ENCODE measurements at regions not wholly inside any gene's neighbourhood (a gene's known extent, or its start where the extent isn't known, plus 50 kb on each side); places are given as distances from the start of the nearest gene placed in this dataset.

- no peaks in the 10 kb centered on the region for H4K20me1 ChIP-seq (ENCODE audit: control insufficient read depth, extremely low read depth, insufficient read depth, low read length)
- no peak overlapping the region for H3K4me2 ChIP-seq (ENCODE audit: extremely low read depth, insufficient read depth, low read length)
- no peak for TF ChIP-seq CTCF (conservative IDR thresholded peaks at IDR 0.05 in 1 of 2, IDR thresholded peaks at IDR 0.05 in 1 of 2; ENCODE audit: low read depth in 1 of 2, low read length in 2 of 2)
- TF ChIP-seq EZH2 (IDR thresholded peaks at IDR 0.05; ENCODE audit: low read length, missing control alignments) = no peak
- no peak overlapping the region for H3K4me3 ChIP-seq (replicated peaks in 1 of 4; ENCODE audit: control extremely low read depth in 1 of 4, insufficient read depth in 1 of 4, low read depth in 3 of 4, low read length in 4 of 4)
- no peaks in the 10 kb centered on the region for H3K79me2 ChIP-seq (ENCODE audit: control insufficient read depth, insufficient read depth, low read length)
- no peaks in the 10 kb centered on the region for H3K27me3 ChIP-seq (ENCODE audit: control insufficient read depth, insufficient read depth, low read length)
- H2AFZ ChIP-seq (ENCODE audit: low read length) = no peak overlapping the region
- H3K9me3 ChIP-seq (ENCODE audit: control insufficient read depth, insufficient read depth, low read depth, low read length) = no peaks in the 10 kb centered on the region
- no peaks in the 10 kb centered on the region for H3K4me1 ChIP-seq (ENCODE audit: control insufficient read depth, extremely low read depth, insufficient read depth, low read length)
- H3K36me3 ChIP-seq (ENCODE audit: control insufficient read depth, insufficient read depth, low read length) = no peaks in the 10 kb centered on the region
- no peak overlapping the region for H3K9ac ChIP-seq (ENCODE audit: insufficient read depth, low read length)
- DNase-seq (ENCODE audit: low read depth in 2 of 2) = no peak
- no peak overlapping the region for H3K27ac ChIP-seq (ENCODE audit: insufficient read depth, low read length)
Measured at GRCh38 chr2:128782411-128783192, 463.9 kb upstream of the HS6ST1 start.

- H3K4me3 ChIP-seq (replicated peaks in 1 of 4; ENCODE audit: control extremely low read depth in 1 of 4, insufficient read depth in 1 of 4, low read depth in 3 of 4, low read length in 4 of 4) = no peak overlapping the region
- H3K27me3 ChIP-seq (ENCODE audit: control insufficient read depth, insufficient read depth, low read length) = no peaks in the 10 kb centered on the region
- H3K9ac ChIP-seq (ENCODE audit: insufficient read depth, low read length) = no peak overlapping the region
- no peak for TF ChIP-seq CTCF (conservative IDR thresholded peaks at IDR 0.05 in 1 of 2, IDR thresholded peaks at IDR 0.05 in 1 of 2; ENCODE audit: low read depth in 1 of 2, low read length in 2 of 2)
- TF ChIP-seq EZH2 (IDR thresholded peaks at IDR 0.05; ENCODE audit: low read length, missing control alignments) = no peak
- no peak overlapping the region for H3K4me2 ChIP-seq (ENCODE audit: extremely low read depth, insufficient read depth, low read length)
- no peaks in the 10 kb centered on the region for H4K20me1 ChIP-seq (ENCODE audit: control insufficient read depth, extremely low read depth, insufficient read depth, low read length)
- H2AFZ ChIP-seq (ENCODE audit: low read length) = no peak overlapping the region
- no peaks in the 10 kb centered on the region for H3K36me3 ChIP-seq (ENCODE audit: control insufficient read depth, insufficient read depth, low read length)
- no peak overlapping the region for H3K27ac ChIP-seq (ENCODE audit: insufficient read depth, low read length)
- no peak for DNase-seq (ENCODE audit: low read depth in 2 of 2)
- no peaks in the 10 kb centered on the region for H3K4me1 ChIP-seq (ENCODE audit: control insufficient read depth, extremely low read depth, insufficient read depth, low read length)
- no peaks in the 10 kb centered on the region for H3K79me2 ChIP-seq (ENCODE audit: control insufficient read depth, insufficient read depth, low read length)
- H3K9me3 ChIP-seq (ENCODE audit: control insufficient read depth, insufficient read depth, low read depth, low read length) = no peaks in the 10 kb centered on the region
Measured at GRCh38 chr2:128783193-128783671, 464.6 kb upstream of the HS6ST1 start.

- Histone ChIP-seq H3K9ac (ENCODE audit: insufficient read depth, low read length) (no peak overlapping the region), H4K20me1 (ENCODE audit: control insufficient read depth, extremely low read depth, insufficient read depth, low read length) (no peaks in the 10 kb centered on the region), H3K27ac (ENCODE audit: insufficient read depth, low read length) (no peak overlapping the region), H3K27me3 (ENCODE audit: control insufficient read depth, insufficient read depth, low read length) (no peaks in the 10 kb centered on the region), H3K9me3 (ENCODE audit: control insufficient read depth, insufficient read depth, low read depth, low read length) (peaks cover 2% of the 10 kb centered on the region), H3K36me3 (ENCODE audit: control insufficient read depth, insufficient read depth, low read length) (no peaks in the 10 kb centered on the region), H3K4me2 (ENCODE audit: extremely low read depth, insufficient read depth, low read length) (no peak overlapping the region), H3K4me3 (replicated peaks in 1 of 4; ENCODE audit: control extremely low read depth in 1 of 4, insufficient read depth in 1 of 4, low read depth in 3 of 4, low read length in 4 of 4) (no peak overlapping the region), H3K79me2 (ENCODE audit: control insufficient read depth, insufficient read depth, low read length) (no peaks in the 10 kb centered on the region), H3K4me1 (ENCODE audit: control insufficient read depth, extremely low read depth, insufficient read depth, low read length) (no peaks in the 10 kb centered on the region), H2AFZ (ENCODE audit: low read length) (no peak overlapping the region)
- DNase-seq (ENCODE audit: low read depth in 2 of 2) = no peak
- TF ChIP-seq CTCF (conservative IDR thresholded peaks at IDR 0.05 in 1 of 2, IDR thresholded peaks at IDR 0.05 in 1 of 2; ENCODE audit: low read depth in 1 of 2, low read length in 2 of 2) (no peak), EZH2 (IDR thresholded peaks at IDR 0.05; ENCODE audit: low read length, missing control alignments) (no peak)
Measured at GRCh38 chr2:128783896-128784295, 465.2 kb upstream of the HS6ST1 start.
